ENCODE measurements at regions not wholly inside any gene's neighbourhood (a gene's known extent, or its start where the extent isn't known, plus 50 kb on each side); places are given as distances from the start of the nearest gene placed in this dataset.

DNA sequence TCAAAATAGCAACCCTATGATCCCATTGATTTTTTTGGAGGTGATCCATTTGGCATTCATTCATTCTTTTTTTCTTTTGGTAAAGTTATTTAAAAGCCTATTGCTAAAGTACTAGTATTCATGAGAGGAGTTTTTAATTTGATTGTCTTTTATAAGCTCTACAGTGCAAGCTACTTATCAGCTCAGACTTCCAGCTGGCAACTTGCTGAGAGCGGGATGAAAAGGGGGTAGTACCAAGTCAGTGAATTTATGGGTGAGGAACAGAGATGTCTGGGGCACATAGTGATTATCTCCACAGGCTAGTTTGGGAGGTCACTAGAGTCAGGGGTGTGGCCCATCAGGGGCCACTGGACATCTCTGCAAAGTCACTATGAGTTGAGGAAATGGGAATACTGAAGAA is 202.4 kb downstream of the PIK3C3 start:
- DNase-seq = no peak
- intact Hi-C loops (cut with DNase I) = no loop called here
- Histone ChIP-seq H3K4me3 (no peak overlapping the region), H3K36me3 (no peaks in the 10 kb centered on the region), H3K27me3 (no peaks in the 10 kb centered on the region), H3K27ac (no peak overlapping the region), H3K9me3 (no peaks in the 10 kb centered on the region), H3K4me1 (ENCODE audit: insufficient read depth) (peaks cover 1% of the 10 kb centered on the region)
- no peak for TF ChIP-seq EP300 (IDR thresholded peaks at IDR 0.05)
- TF ChIP-seq POLR2A (IDR thresholded peaks at IDR 0.05) = no peak
- TF ChIP-seq, protein P1, sequence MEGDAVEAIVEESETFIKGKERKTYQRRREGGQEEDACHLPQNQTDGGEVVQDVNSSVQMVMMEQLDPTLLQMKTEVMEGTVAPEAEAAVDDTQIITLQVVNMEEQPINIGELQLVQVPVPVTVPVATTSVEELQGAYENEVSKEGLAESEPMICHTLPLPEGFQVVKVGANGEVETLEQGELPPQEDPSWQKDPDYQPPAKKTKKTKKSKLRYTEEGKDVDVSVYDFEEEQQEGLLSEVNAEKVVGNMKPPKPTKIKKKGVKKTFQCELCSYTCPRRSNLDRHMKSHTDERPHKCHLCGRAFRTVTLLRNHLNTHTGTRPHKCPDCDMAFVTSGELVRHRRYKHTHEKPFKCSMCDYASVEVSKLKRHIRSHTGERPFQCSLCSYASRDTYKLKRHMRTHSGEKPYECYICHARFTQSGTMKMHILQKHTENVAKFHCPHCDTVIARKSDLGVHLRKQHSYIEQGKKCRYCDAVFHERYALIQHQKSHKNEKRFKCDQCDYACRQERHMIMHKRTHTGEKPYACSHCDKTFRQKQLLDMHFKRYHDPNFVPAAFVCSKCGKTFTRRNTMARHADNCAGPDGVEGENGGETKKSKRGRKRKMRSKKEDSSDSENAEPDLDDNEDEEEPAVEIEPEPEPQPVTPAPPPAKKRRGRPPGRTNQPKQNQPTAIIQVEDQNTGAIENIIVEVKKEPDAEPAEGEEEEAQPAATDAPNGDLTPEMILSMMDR (IDR thresholded peaks at IDR 0.05) = no peak
- WGBS, 3 donors = 29 to 39% (median 35%) methylated on average over 1 of the region's 1 CpG

- TF ChIP-seq EP300 (IDR thresholded peaks at IDR 0.05) (no peak), POLR2A (IDR thresholded peaks at IDR 0.05) (no peak)
- TF ChIP-seq, protein P1 (IDR thresholded peaks at IDR 0.05) = no peak
- H3K9me3 ChIP-seq = no peaks in the 10 kb centered on the region
- intact Hi-C loops (cut with DNase I) = no loop called here
- H3K4me3 ChIP-seq = no peak overlapping the region
- no peaks in the 10 kb centered on the region for H3K36me3 ChIP-seq
- 86 to 91% (median 86%) methylated on average over 2 of the region's 2 CpGs for WGBS, 3 donors
- no peaks in the 10 kb centered on the region for H3K27me3 ChIP-seq
- DNase-seq = no peak
- no peak overlapping the region for H3K27ac ChIP-seq
- H3K4me1 ChIP-seq (ENCODE audit: insufficient read depth) = peaks cover 1% of the 10 kb centered on the region
These were observed 202.8 kb downstream of the PIK3C3 start for GRCh38 chr18:42157878-42158277.

DNA sequence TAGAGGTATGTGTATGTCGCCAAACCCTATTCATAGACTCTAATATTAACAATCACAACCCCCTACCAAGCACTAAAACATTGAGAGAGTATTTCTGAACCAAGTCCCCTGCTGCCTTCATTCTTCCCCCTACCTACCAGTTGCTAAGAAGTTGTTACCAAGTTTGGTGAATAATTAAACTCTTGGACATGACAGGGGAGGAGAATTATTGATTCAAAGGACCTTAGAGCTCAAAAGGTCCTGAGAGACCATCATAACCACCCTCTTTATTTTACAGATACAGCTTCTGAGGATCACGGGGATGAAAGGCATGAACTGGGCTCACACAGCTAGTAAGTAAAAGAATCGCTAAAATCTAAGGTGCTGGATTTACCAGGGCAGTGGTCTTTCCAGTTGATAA is 204.1 kb downstream of the PIK3C3 start:
- peaks cover 1% of the 10 kb centered on the region for H3K4me1 ChIP-seq (ENCODE audit: insufficient read depth)
- H3K36me3 ChIP-seq = no peaks in the 10 kb centered on the region
- TF ChIP-seq POLR2A (IDR thresholded peaks at IDR 0.05) (no peak), EP300 (IDR thresholded peaks at IDR 0.05) (no peak)
- TF ChIP-seq, protein P1 (IDR thresholded peaks at IDR 0.05) = no peak
- WGBS, 3 donors = 93 to 96% (median 95%) methylated on average over 3 of the region's 3 CpGs
- DNase-seq = no peak
- no peak overlapping the region for H3K27ac ChIP-seq
- intact Hi-C loops (cut with DNase I) = no loop called here
- H3K27me3 ChIP-seq = no peaks in the 10 kb centered on the region
- no peak overlapping the region for H3K4me3 ChIP-seq
- H3K9me3 ChIP-seq = no peaks in the 10 kb centered on the region

GRCh38 chr18:42163321-42163720 is 208.3 kb downstream of the PIK3C3 start:
- intact Hi-C loops (cut with DNase I) = no loop called here
- no peak overlapping the region for H3K27ac ChIP-seq
- TF ChIP-seq, protein P1 (IDR thresholded peaks at IDR 0.05) = no peak
- no peak for TF ChIP-seq POLR2A (IDR thresholded peaks at IDR 0.05)
- TF ChIP-seq EP300 (IDR thresholded peaks at IDR 0.05) = no peak
- no peaks in the 10 kb centered on the region for H3K4me1 ChIP-seq (ENCODE audit: insufficient read depth)
- H3K36me3 ChIP-seq = no peaks in the 10 kb centered on the region
- H3K4me3 ChIP-seq = no peak overlapping the region
- 87 to 92% (median 90%) methylated on average over 1 of the region's 1 CpG for WGBS, 3 donors
- H3K27me3 ChIP-seq = no peaks in the 10 kb centered on the region
- no peaks in the 10 kb centered on the region for H3K9me3 ChIP-seq
- DNase-seq = no peak

- WGBS, 3 donors = 76 to 89% (median 88%) methylated on average over 1 of the region's 1 CpG
- DNase-seq = no peak
- intact Hi-C loops (cut with DNase I) = no loop called here
- H3K4me3 ChIP-seq = no peak overlapping the region
- H3K27ac ChIP-seq = no peak overlapping the region
- TF ChIP-seq, protein P1 (IDR thresholded peaks at IDR 0.05) = no peak
- TF ChIP-seq POLR2A (IDR thresholded peaks at IDR 0.05) = no peak
- H3K4me1 ChIP-seq (ENCODE audit: insufficient read depth) = no peaks in the 10 kb centered on the region
- H3K27me3 ChIP-seq = no peaks in the 10 kb centered on the region
- no peaks in the 10 kb centered on the region for H3K9me3 ChIP-seq
- no peaks in the 10 kb centered on the region for H3K36me3 ChIP-seq
These were observed 209.5 kb downstream of the PIK3C3 start for GRCh38 chr18:42164556-42164955.
